Stomach (tissue), 4 donors: ENCODE measurements at regions not wholly inside any gene's neighbourhood (a gene's known extent, or its start where the extent isn't known, plus 50 kb on each side); places are given as distances from the start of the nearest gene placed in this dataset.

Experiments
- EP300 ChIP-seq: sonication (generic); formaldehyde crosslinking; IDR thresholded peaks from one replicate; pipeline ENCODE4 v1.6.1; 2017; ENCODE audit warnings: antibody characterized with exemption
- POLR2A ChIP-seq, 4 donors: fragments of 450-650 bp; IDR thresholded peaks; one replicate each; pipeline ENCODE4 v1.6.1; 2016; ENCODE audit warnings: antibody characterized with exemption in 4 of 4, control low read depth in 2 of 4, mild to moderate bottlenecking in 1 of 4, moderate library complexity in 1 of 4
- POLR2AphosphoS5 ChIP-seq, 3 donors: sonication (generic); formaldehyde crosslinking; IDR thresholded peaks; one replicate each; pipeline ENCODE4 v1.6.1; 2016; ENCODE audit warnings: antibody characterized with exemption in 3 of 3
- TF ChIP-seq, protein P1 (sequence below), 7 experiments: fragments of 450-650 bp in 4 of 7; fragments of 200-600 bp in 3 of 7; sonication (generic) in 3 of 7; IDR thresholded peaks; one replicate each; pipeline ENCODE4 v1.5.1; 2016 to 2019; ENCODE audit warnings: antibody characterized with exemption in 7 of 7, control low read depth in 2 of 7, mild to moderate bottlenecking in 1 of 7

DNA sequence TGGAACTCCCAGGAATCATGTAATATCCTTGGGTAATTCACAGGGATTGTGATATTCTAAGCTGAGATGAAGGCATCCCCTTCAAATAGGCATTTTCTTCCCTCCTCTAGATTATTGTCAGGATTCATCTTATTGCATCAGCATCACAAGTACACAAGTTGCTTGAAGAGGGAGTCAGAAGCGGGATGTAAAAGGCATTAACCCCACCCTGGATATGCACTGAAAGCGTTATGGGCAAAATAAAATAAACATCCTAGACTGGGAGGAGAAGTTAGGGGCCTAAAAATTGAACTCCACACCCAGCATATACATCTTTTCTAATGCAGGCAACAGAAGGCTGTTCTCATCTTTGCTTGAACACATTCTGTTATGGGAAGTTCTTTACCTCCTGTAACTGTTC lies 381.2 kb downstream of the SETD4 start:
- no peak for TF ChIP-seq POLR2A (IDR thresholded peaks at IDR 0.05)
- TF ChIP-seq, protein P1, sequence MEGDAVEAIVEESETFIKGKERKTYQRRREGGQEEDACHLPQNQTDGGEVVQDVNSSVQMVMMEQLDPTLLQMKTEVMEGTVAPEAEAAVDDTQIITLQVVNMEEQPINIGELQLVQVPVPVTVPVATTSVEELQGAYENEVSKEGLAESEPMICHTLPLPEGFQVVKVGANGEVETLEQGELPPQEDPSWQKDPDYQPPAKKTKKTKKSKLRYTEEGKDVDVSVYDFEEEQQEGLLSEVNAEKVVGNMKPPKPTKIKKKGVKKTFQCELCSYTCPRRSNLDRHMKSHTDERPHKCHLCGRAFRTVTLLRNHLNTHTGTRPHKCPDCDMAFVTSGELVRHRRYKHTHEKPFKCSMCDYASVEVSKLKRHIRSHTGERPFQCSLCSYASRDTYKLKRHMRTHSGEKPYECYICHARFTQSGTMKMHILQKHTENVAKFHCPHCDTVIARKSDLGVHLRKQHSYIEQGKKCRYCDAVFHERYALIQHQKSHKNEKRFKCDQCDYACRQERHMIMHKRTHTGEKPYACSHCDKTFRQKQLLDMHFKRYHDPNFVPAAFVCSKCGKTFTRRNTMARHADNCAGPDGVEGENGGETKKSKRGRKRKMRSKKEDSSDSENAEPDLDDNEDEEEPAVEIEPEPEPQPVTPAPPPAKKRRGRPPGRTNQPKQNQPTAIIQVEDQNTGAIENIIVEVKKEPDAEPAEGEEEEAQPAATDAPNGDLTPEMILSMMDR (IDR thresholded peaks at IDR 0.05): no peak
- TF ChIP-seq POLR2AphosphoS5 (IDR thresholded peaks at IDR 0.05): no peak
- TF ChIP-seq EP300: no peak
